ENCODE measurements at regions not wholly inside any gene's neighbourhood (a gene's known extent, or its start where the extent isn't known, plus 50 kb on each side); places are given as distances from the start of the nearest gene placed in this dataset.

DNA sequence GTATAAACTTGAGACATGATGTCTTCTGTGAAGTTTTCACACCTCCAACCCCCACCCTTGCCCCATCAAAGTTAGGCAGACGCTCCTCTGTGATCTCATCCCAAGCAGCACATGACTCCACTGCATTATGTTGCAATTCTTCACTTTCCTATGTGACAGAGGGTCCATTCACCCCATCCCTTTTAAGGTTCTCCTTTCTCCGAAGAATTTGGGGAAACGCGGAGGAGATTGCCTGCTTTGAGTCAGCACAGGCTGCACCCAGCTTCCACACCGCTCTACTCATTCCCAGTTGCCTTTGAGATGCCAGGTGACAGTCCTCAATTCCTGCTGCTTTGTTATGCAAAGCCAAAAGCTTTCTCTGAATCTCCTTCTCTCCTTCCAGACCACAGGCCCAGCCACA is 61.8 kb downstream of the PHLDA1 start:
- H3K9me3 ChIP-seq (ENCODE audit: control insufficient read depth in 2 of 3, insufficient read depth in 1 of 3, low read length in 3 of 3): no peaks in the 10 kb centered on the region
- FAIRE-seq (no peak), DNase-seq (no peak)
- H3K9ac ChIP-seq (ENCODE audit: low read length in 3 of 3): no peak overlapping the region
- H3K4me3 ChIP-seq (ENCODE audit: low read length in 3 of 3): no peak overlapping the region
- H3K27ac ChIP-seq (ENCODE audit: low read depth in 2 of 2, low read length in 2 of 2): no peak overlapping the region
- H3K27me3 ChIP-seq (ENCODE audit: control insufficient read depth, insufficient read depth, low read length): no peaks in the 10 kb centered on the region
- no peaks in the 10 kb centered on the region for H3K36me3 ChIP-seq (ENCODE audit: control insufficient read depth in 2 of 3, insufficient read depth in 3 of 3, low read length in 3 of 3)
- no peaks in the 10 kb centered on the region for H3K4me1 ChIP-seq (ENCODE audit: control insufficient read depth in 2 of 3, insufficient read depth in 2 of 3, low read depth in 1 of 3, low read length in 3 of 3)
- intact Hi-C loops (cut with DNase I): no loop called here
- TF ChIP-seq, protein P1, sequence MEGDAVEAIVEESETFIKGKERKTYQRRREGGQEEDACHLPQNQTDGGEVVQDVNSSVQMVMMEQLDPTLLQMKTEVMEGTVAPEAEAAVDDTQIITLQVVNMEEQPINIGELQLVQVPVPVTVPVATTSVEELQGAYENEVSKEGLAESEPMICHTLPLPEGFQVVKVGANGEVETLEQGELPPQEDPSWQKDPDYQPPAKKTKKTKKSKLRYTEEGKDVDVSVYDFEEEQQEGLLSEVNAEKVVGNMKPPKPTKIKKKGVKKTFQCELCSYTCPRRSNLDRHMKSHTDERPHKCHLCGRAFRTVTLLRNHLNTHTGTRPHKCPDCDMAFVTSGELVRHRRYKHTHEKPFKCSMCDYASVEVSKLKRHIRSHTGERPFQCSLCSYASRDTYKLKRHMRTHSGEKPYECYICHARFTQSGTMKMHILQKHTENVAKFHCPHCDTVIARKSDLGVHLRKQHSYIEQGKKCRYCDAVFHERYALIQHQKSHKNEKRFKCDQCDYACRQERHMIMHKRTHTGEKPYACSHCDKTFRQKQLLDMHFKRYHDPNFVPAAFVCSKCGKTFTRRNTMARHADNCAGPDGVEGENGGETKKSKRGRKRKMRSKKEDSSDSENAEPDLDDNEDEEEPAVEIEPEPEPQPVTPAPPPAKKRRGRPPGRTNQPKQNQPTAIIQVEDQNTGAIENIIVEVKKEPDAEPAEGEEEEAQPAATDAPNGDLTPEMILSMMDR (IDR thresholded peaks at IDR 0.05; ENCODE audit: borderline replicate concordance, extremely low read depth, insufficient read depth): no peak

DNA sequence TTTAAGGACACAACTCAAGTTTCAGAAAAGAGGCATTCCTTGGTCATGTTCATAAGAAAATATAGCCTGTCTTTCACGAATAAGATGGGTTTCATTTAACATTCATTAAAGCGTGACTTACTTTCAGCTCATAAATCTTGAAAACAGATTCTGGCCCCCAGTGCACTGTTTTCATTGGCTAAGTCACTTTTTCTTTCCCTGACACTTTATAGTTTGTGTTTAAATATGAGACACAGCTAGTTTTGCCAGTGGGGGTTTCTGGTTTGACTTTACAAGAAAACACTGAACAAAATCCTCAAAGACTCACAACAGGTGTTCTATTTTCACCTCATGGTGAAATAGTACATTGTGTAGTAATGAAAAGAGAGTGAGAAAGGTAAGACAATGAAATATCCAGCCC is 65.9 kb downstream of the PHLDA1 start:
- FAIRE-seq (no peak), DNase-seq (peak in 2 of 5 donors; percentile 60 to 68)
- H3K36me3 ChIP-seq (ENCODE audit: control insufficient read depth in 2 of 3, insufficient read depth in 3 of 3, low read length in 3 of 3): no peaks in the 10 kb centered on the region
- H3K27me3 ChIP-seq (ENCODE audit: control insufficient read depth, insufficient read depth, low read length): no peaks in the 10 kb centered on the region
- no peaks in the 10 kb centered on the region for H3K9me3 ChIP-seq (ENCODE audit: control insufficient read depth in 2 of 3, insufficient read depth in 1 of 3, low read length in 3 of 3)
- TF ChIP-seq, protein P1 (IDR thresholded peaks at IDR 0.05; ENCODE audit: borderline replicate concordance, extremely low read depth, insufficient read depth): no peak
- no peak overlapping the region for H3K9ac ChIP-seq (ENCODE audit: low read length in 3 of 3)
- intact Hi-C loops (cut with DNase I): no loop called here
- H3K27ac ChIP-seq (ENCODE audit: low read depth in 2 of 2, low read length in 2 of 2): no peak overlapping the region
- no peaks in the 10 kb centered on the region for H3K4me1 ChIP-seq (ENCODE audit: control insufficient read depth in 2 of 3, insufficient read depth in 2 of 3, low read depth in 1 of 3, low read length in 3 of 3)
- H3K4me3 ChIP-seq (ENCODE audit: low read length in 3 of 3): no peak overlapping the region

DNA sequence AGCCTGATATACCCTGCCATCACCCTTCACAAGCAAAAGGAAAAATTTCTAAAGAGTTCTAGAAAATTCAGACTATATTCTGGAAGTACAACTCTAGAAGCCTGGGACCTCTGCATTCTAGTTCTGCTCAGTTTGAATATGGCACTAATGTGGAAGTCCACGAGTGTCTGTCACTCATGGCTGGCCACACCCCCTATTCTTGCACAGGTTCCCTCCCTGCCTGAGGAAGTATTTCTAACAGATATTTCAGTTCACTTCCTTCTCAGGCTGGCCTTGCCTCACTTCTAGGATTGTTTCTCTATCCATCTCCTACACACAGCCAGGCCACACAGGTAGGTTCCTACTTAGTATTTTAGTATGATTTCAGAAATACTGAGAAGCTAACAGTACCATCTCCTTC is 67.4 kb downstream of the PHLDA1 start:
- no peak overlapping the region for H3K9ac ChIP-seq (ENCODE audit: low read length in 3 of 3)
- intact Hi-C loops (cut with DNase I): no loop called here
- H3K36me3 ChIP-seq (ENCODE audit: control insufficient read depth in 2 of 3, insufficient read depth in 3 of 3, low read length in 3 of 3): no peaks in the 10 kb centered on the region
- TF ChIP-seq, protein P1 (IDR thresholded peaks at IDR 0.05; ENCODE audit: borderline replicate concordance, extremely low read depth, insufficient read depth): no peak
- H3K4me1 ChIP-seq (ENCODE audit: control insufficient read depth in 2 of 3, insufficient read depth in 2 of 3, low read depth in 1 of 3, low read length in 3 of 3): peaks cover 0 to 13% (median 7%) of the 10 kb centered on the region in 3 donors
- no peaks in the 10 kb centered on the region for H3K9me3 ChIP-seq (ENCODE audit: control insufficient read depth in 2 of 3, insufficient read depth in 1 of 3, low read length in 3 of 3)
- DNase-seq (no peak), FAIRE-seq (no peak)
- no peaks in the 10 kb centered on the region for H3K27me3 ChIP-seq (ENCODE audit: control insufficient read depth, insufficient read depth, low read length)
- no peak overlapping the region for H3K27ac ChIP-seq (ENCODE audit: low read depth in 2 of 2, low read length in 2 of 2)
- no peak overlapping the region for H3K4me3 ChIP-seq (ENCODE audit: low read length in 3 of 3)

DNA sequence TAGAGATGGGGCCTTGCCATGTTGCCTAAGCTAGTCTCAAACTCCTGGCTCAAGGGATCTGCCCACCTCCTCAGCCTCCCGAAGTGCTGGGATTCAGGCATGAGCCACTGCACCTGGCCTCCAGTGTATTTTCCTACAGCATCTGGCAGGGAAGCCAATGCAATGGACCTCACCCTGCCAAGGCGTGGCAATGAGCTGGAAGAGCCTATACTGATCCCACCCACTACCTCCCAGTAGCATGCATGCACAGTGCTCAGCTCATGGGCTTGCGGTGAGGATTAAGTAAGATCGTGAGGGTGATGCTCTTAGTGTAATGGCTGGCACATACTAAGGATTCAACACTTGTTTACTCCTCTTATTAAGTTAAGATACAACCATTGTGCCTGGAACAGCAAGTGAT is 69.7 kb downstream of the PHLDA1 start:
- Histone ChIP-seq H3K27ac (ENCODE audit: low read depth in 2 of 2, low read length in 2 of 2) (no peak overlapping the region), H3K4me1 (ENCODE audit: control insufficient read depth in 2 of 3, insufficient read depth in 2 of 3, low read depth in 1 of 3, low read length in 3 of 3) (peaks cover 0 to 13% (median 7%) of the 10 kb centered on the region in 3 donors), H3K9ac (ENCODE audit: low read length in 3 of 3) (no peak overlapping the region), H3K9me3 (ENCODE audit: control insufficient read depth in 2 of 3, insufficient read depth in 1 of 3, low read length in 3 of 3) (no peaks in the 10 kb centered on the region), H3K36me3 (ENCODE audit: control insufficient read depth in 2 of 3, insufficient read depth in 3 of 3, low read length in 3 of 3) (no peaks in the 10 kb centered on the region), H3K27me3 (ENCODE audit: control insufficient read depth, insufficient read depth, low read length) (no peaks in the 10 kb centered on the region), H3K4me3 (ENCODE audit: low read length in 3 of 3) (no peak overlapping the region)
- DNase-seq: no peak
- TF ChIP-seq, protein P1 (IDR thresholded peaks at IDR 0.05; ENCODE audit: borderline replicate concordance, extremely low read depth, insufficient read depth): no peak
- FAIRE-seq: no peak
- intact Hi-C loops (cut with DNase I): no loop called here

Measured in kidney (tissue), 13 donors.